Pancreas (tissue), 10 donors: ENCODE measurements at regions not wholly inside any gene's neighbourhood (a gene's known extent, or its start where the extent isn't known, plus 50 kb on each side); places are given as distances from the start of the nearest gene placed in this dataset.

ENCODE experiments used
- ATAC-seq, 4 donors: fragments of 200-7000 bp; cut with Tn5 transposase; one replicate each; pipeline versions ENCODE4 v1.8.0 to v1.9.1; 2020; ENCODE audit warnings: mild to moderate bottlenecking in 4 of 4, moderate library complexity in 4 of 4
- DNase-seq, 6 donors: peaks; one replicate each; pipeline ENCODE4 v3.0.0-alpha.2; 2020
- FAIRE-seq: peaks from 2 replicates; lab custom pipeline; 2012; peaks lifted over from hg19 to GRCh38; lab: Jason Lieb, UNC
- H3K27ac ChIP-seq, 4 donors: fragments of 200-600 bp; sonication (generic); 1 replicate in 3 of 4; 2 replicates in 1 of 4; pipeline versions ENCODE4 v1.5.0 to v1.8.0; 2020
- H3K27me3 ChIP-seq, 4 donors: fragments of 200-600 bp; one replicate each; pipeline ENCODE4 v1.8.0; 2021
- H3K36me3 ChIP-seq, 3 donors: fragments of 200-600 bp; sonication (generic) in 1 of 3; one replicate each; pipeline versions ENCODE4 v1.5.0 to v1.8.0; 2020 to 2021
- H3K4me1 ChIP-seq, 3 donors: fragments of 200-600 bp; one replicate each; pipeline ENCODE4 v1.8.0; 2021
- H3K4me3 ChIP-seq, 4 donors: fragments of 200-600 bp; sonication (generic) in 2 of 4; one replicate each; pipeline versions ENCODE4 v1.5.0 to v1.8.0; 2020 to 2021
- H3K9me3 ChIP-seq, 4 donors: fragments of 200-600 bp; one replicate each; pipeline ENCODE4 v1.8.0; 2021
- WGBS, 2 donors: extraction: QIAGEN DNeasy Blood & Tissue Kit; methylation state at CpG; one replicate each; pipeline ENCODE4 v1.1.7; 2013; 5-methylcytosine and 5-hydroxymethylcytosine counted together
- intact Hi-C, 3 donors: fragments of 100-400 bp; cut with DNase I; formaldehyde crosslinking; loops; one replicate each; pipeline versions ENCODE4 v1.11.1 to v1.14.2; 2022
- TF ChIP-seq, protein P1 (sequence below), 4 donors: fragments of 200-600 bp; sonication (generic) in 3 of 4; IDR thresholded peaks; one replicate each; pipeline versions ENCODE4 v1.5.0 to v1.8.0; 2021; ENCODE audit warnings: antibody characterized with exemption in 4 of 4
- donor health status: healthy with polysubstance abuse.
- donor health status: DM: no; HTN: no; CAD: no; lungs with moderate emphysema.
- donor health status: DM: no; HTN: no; CAD: no.
- donor health status: control.
- donor health status: control.
- donor health status: Bipolar disorder and iron deficiency.
- donor health status: DM: yes; HTN: yes; CAD: no.
- donor health status: DM: no; HTN: no; CAD: no.
- donor health status: DM: no; HTN: no; CAD: no.
- donor health status: DM: yes; HTN: yes; CAD: no.

GRCh38 chr12:113573148-113573547, 101.5 kb upstream of the LHX5 start:
- no peak overlapping the region for H3K27ac ChIP-seq
- no peak for DNase-seq
- ATAC-seq: no peak
- no peaks in the 10 kb centered on the region for H3K36me3 ChIP-seq
- H3K4me3 ChIP-seq: no peak overlapping the region
- intact Hi-C loops: no loop called here
- no peaks in the 10 kb centered on the region for H3K27me3 ChIP-seq
- H3K9me3 ChIP-seq: no peaks in the 10 kb centered on the region
- 72 to 96% methylated on average over 1 of the region's 1 CpG for WGBS, 2 donors
- no peak for FAIRE-seq
- TF ChIP-seq, protein P1, sequence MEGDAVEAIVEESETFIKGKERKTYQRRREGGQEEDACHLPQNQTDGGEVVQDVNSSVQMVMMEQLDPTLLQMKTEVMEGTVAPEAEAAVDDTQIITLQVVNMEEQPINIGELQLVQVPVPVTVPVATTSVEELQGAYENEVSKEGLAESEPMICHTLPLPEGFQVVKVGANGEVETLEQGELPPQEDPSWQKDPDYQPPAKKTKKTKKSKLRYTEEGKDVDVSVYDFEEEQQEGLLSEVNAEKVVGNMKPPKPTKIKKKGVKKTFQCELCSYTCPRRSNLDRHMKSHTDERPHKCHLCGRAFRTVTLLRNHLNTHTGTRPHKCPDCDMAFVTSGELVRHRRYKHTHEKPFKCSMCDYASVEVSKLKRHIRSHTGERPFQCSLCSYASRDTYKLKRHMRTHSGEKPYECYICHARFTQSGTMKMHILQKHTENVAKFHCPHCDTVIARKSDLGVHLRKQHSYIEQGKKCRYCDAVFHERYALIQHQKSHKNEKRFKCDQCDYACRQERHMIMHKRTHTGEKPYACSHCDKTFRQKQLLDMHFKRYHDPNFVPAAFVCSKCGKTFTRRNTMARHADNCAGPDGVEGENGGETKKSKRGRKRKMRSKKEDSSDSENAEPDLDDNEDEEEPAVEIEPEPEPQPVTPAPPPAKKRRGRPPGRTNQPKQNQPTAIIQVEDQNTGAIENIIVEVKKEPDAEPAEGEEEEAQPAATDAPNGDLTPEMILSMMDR (IDR thresholded peaks at IDR 0.05): no peak
- no peaks in the 10 kb centered on the region for H3K4me1 ChIP-seq

GRCh38 chr12:113571713-113572112, 100.0 kb upstream of the LHX5 start:
- no peak for FAIRE-seq

GRCh38 chr12:113569806-113570205, 98.1 kb upstream of the LHX5 start:
- intact Hi-C loops: no loop called here

More at GRCh38 chr12:113571713-113572112, 100.0 kb upstream of the LHX5 start:
- Histone ChIP-seq H3K27me3 (no peaks in the 10 kb centered on the region), H3K27ac (no peak overlapping the region), H3K4me1 (no peaks in the 10 kb centered on the region), H3K36me3 (no peaks in the 10 kb centered on the region), H3K9me3 (no peaks in the 10 kb centered on the region), H3K4me3 (no peak overlapping the region)
- TF ChIP-seq, protein P1 (IDR thresholded peaks at IDR 0.05): no peak
- 47 to 60% methylated on average over 3 of the region's 3 CpGs for WGBS, 2 donors
- intact Hi-C loops: no loop called here
- no peak for DNase-seq
- ATAC-seq: no peak

GRCh38 chr12:113568021-113568420, 96.3 kb upstream of the LHX5 start:
- no peak for ATAC-seq
- 89 to 97% methylated on average over 2 of the region's 2 CpGs for WGBS, 2 donors
- no peak overlapping the region for H3K4me3 ChIP-seq

More at GRCh38 chr12:113569806-113570205, 98.1 kb upstream of the LHX5 start:
- TF ChIP-seq, protein P1 (IDR thresholded peaks at IDR 0.05): no peak
- DNase-seq (no peak), FAIRE-seq (no peak), ATAC-seq (no peak)
- Histone ChIP-seq H3K4me3 (no peak overlapping the region), H3K9me3 (no peaks in the 10 kb centered on the region), H3K36me3 (no peaks in the 10 kb centered on the region), H3K27ac (no peak overlapping the region), H3K27me3 (no peaks in the 10 kb centered on the region), H3K4me1 (no peaks in the 10 kb centered on the region)
- WGBS, 2 donors: 59 to 61% methylated on average over 17 of the region's 17 CpGs

DNA sequence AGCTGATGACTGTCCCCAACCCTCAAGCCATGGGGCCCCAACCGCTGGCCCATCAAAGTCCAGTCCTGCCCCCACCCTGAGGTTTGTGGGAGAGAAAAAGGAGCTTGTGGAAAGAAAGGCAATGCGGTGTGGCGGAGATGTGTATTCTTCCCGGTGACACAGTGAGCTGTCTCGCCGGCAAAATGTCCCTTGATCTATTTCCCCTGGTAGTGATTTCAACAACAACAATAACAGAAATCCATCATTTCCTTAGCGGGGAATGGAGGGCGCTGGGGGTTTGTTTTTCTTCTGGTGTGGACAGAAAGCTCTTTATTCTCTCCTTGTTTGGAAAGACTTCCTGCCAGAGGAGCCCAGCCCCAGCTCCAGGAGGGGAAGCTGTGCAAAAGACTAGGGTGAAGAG, 93.7 kb upstream of the LHX5 start:
- Histone ChIP-seq H3K27me3 (peaks cover 0 to 6% (median 0%) of the 10 kb centered on the region in 4 donors), H3K4me1 (no peaks in the 10 kb centered on the region), H3K9me3 (no peaks in the 10 kb centered on the region), H3K4me3 (no peak overlapping the region), H3K27ac (no peak overlapping the region), H3K36me3 (no peaks in the 10 kb centered on the region)
- FAIRE-seq (no peak), DNase-seq (no peak), ATAC-seq (no peak)
- intact Hi-C loops: no loop called here
- TF ChIP-seq, protein P1 (IDR thresholded peaks at IDR 0.05): no peak
- 25 to 34% methylated on average over 8 of the region's 8 CpGs for WGBS, 2 donors

More at GRCh38 chr12:113568021-113568420, 96.3 kb upstream of the LHX5 start:
- H3K27ac ChIP-seq: no peak overlapping the region
- TF ChIP-seq, protein P1 (IDR thresholded peaks at IDR 0.05): no peak
- intact Hi-C loops: no loop called here
- DNase-seq (no peak), FAIRE-seq (no peak)
- H3K36me3 ChIP-seq: no peaks in the 10 kb centered on the region
- H3K9me3 ChIP-seq: no peaks in the 10 kb centered on the region
- H3K27me3 ChIP-seq: no peaks in the 10 kb centered on the region
- no peaks in the 10 kb centered on the region for H3K4me1 ChIP-seq
